Central memory CD4-positive, alpha-beta T cell (primary cell): ENCODE measurements at regions not wholly inside any gene's neighbourhood (a gene's known extent, or its start where the extent isn't known, plus 50 kb on each side); places are given as distances from the start of the nearest gene placed in this dataset.
"Not testable (repeated sequence)": the region's sequence is repeated elsewhere in the genome, so short reads cannot be mapped to it uniquely, and the experiment has no call there.

Experiments
- DNase-seq: peaks from one replicate; pipeline ENCODE4 v3.0.0; 2022

DNA sequence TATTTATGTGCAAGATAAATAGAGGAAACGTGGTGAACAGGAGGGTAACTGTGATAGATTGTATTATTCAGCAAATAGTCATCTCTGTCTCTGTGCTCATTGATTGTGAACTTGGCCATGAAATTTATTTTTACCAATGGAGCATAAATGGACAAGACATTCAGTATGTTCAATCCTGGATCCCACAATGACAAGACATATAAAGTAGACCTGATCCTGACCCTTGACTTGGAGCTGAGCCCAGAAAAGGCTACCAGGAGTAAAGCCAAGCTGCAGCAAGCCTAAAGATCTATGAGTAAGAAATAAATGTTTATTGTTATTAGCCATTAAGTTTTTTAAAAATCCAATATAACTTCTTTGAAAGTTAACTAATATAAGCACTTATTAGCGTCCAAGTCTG lies 531.2 kb downstream of the PIK3C3 start:
- no peak for DNase-seq

DNA sequence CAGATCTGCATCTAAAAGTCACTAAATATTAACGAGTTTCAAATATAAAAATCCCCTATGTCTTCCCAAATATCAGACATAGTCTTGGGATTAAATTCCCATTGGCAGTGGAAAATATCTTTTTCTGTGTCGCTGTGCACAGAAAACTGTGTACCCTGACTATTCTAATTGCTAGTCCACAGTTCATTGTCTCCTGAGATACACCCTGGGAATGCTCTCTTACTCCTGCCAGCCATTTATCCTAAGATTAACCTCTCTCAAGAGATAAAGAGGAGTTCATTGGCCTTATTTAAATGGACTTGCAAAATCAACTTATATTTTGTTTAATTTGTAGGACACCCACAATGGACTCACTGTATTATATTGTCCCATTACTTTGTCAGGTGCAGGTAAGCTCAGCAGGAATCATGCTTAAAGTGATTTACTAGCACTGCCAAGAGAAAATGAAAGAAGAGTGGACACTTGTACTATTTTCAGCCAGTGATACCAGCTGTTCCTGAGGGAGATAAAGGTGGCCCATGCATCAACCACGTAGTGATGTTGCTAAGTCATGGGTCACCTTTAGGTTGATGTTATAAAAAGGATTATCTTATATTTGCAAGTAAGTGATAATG lies 553.8 kb downstream of the PIK3C3 start:
- DNase-seq, result no peak

DNA sequence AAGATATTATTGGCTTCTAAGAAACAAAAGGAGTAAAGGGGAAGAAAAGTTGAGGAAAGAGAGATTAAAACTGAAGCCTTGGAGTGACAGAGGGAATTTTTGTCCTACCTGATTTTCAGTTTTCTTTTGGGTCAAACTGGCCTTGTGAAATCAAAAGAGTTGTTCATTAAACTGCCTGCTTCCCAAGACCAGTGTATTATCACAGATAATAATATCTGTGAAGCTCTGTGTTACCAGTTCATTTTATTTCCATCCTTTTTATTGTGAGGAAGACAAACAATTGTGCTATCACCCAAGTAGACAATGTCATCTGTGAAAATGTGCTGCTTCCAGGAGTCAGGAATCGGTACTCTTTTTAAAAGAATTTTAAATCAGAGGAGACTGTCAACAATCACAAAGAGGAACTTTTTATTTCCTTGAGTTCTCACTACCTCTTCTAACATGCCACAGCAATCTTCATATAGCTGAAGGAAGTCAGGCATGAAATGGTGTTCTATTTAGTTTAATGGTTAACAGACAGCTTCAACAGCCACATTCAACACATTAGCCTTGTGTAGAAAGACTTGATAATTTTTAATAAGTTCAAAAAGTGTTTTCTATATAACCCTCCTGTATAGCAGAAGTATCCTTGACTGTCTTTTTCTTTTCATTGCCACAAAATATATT lies 554.8 kb downstream of the PIK3C3 start:
- no peak for DNase-seq

DNA sequence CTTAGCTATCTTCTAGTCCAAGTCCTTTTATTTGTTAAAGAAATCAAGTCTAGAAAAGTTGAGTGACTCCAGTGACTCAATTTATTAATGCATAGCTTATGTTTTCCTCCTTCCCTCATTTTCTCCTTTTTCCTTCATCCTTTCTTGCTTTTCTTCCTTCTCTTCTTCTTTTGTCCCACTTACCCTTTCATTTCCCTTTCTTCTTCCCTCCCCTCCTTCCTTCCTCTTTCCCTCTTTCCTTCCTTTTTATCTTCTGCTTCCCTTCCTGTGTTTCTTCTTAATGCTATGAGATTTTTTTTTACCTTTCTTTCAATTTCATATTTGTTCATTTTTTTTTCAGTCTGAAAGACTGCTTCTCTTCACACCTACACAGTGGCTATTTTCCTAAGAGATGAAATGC lies 555.5 kb downstream of the PIK3C3 start:
- DNase-seq, result no peak

DNA sequence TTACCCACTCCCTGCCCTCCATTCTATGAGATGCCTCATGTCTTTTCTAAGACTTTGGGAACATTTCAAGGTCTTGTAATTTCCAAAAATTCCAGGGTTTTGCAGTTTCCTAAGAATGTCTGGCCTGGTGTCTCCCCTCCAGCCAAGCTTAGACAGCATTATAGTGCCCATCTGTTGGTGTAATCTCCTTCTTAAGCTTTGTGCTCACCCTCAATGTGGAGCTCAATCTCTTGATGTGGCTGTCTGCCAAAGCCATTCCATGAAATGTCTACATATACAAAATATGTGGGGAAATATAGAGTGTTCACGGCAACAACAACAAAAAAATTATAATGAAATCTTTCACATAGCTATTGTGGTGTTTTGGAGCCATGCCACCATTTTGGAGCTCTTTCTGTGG lies 558.4 kb downstream of the PIK3C3 start:
- DNase-seq, result no peak

DNA sequence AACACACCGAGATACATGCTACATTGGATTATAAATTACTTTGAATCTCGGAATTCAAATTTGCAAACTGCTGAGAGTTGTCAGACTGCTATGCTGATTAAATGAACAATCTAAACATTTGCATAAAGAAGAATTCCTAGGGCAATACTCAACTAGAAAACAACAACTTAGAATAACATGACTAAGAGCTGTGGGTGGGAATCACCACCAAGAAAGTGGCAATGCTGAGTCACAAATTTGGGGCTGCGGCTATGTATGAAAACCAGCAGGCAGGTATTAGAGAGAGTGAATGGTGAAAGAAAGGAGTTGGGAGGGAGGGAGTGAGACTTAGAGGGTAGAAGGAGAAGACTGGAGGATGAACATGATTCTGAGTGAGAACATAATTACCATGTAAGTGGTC lies 559.5 kb downstream of the PIK3C3 start:
- DNase-seq, result no peak

DNA sequence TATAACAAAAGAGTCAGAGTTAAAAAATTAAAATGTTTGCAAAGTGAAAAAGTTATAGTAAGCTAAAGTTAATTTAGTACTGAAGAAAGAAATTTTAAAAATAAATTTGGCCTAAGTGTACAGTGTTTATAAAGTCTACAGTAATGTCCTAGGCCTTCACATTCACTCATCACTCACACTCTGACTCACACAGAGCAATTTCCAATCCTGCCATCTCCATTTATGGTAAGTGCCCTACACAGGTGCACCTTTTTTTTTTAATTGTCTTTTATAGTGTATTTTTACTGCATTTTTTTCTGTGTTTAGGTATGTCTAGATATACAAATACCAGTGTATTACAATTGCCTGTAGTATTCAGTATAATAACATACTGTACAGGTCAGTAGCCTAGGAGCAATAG lies 562.9 kb downstream of the PIK3C3 start:
- DNase-seq, result no peak

DNA sequence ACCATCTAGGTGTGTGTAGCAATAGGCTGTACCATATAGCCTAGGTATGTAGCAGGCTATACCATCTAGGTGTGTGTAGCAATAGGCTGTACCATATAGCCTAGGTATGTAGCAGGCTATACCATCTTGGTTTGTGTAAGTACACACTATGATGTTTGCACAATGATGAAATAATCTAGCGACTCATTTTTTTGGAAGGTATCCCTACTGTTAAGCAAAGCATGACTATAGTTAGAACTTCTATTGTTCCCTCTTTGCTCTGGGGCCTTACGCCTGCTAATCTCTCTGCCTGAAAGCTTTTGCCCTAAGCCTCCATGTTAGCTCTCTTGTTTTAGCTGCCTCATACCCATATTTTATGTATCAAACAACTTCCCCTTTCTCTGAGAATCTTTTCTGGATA lies 563.3 kb downstream of the PIK3C3 start:
- not testable (repeated sequence) for DNase-seq

DNA sequence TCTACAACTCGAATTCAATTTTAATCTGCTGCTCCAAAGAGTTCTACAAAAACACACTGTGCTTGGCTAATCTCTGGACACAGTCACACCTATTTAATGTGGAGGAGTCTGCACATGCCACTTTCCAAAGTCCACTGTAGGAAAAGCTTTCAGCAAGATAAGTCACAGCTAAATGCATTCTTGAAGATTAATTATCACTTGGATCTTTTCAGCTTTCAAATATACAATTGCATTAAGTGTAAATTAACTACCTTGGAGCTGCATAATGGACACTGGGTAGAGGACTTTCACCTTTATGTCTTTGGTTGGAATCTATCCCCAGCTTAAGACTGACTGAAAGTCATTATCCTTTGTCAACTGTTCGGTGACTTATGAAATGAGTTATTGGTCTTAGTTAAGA lies 565.1 kb downstream of the PIK3C3 start:
- no peak for DNase-seq

DNA sequence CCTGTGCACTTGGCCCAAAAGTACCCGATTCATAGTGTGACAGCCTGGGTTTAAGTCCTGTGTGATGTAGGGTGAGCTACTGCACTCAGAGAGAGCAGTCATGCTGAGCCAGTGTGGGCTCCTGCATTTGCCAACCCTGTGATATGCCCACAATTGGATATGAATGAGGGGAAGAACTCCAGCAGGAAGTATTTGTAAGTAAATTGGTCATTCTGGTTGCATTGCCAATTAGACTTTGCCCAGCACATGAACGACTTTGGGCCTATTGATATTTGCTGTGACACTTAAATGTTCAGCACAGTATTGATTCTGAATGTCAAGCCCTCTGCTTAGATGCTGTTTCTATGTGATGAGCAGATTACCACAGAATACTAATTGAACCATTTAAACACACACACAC lies 570.9 kb downstream of the PIK3C3 start:
- no peak for DNase-seq

DNA sequence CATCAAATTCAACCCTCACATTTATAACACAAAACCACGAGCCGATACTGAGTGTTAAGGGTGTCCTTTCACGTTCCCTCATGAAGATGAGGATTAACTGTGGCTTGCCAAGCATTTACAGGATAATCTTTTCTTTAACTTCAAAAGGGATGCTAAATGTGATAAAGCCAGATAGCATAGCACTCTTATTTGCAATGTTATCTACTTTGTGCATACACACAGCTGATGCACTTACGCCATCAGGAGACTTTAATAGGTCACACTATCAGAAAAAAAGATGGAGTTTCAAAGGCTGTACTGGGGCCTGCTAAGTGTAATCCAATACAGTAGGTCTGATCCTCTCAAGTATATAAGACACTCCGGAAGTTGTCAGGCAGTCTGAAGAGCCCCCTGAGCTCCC lies 572.7 kb downstream of the PIK3C3 start:
- DNase-seq, result no peak

DNA sequence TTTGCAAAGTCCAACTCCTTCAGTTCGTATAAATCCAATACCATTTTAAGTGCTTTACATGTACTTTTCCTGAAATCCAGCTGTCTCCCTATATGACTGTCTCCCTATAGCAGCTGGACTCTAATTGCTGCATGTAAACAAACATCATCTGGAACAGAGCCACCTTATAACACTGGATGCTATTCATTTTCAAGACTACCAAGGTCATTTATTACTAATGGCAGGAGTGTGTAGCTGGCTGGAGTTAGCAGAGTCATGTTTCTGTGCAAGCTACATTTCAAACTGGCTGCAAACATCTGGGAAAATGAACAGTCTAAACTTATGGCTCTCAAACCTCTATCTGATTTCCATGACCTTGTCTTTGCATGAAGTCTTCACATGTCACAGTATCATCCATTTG lies 575.2 kb downstream of the PIK3C3 start:
- DNase-seq, result no peak

DNA sequence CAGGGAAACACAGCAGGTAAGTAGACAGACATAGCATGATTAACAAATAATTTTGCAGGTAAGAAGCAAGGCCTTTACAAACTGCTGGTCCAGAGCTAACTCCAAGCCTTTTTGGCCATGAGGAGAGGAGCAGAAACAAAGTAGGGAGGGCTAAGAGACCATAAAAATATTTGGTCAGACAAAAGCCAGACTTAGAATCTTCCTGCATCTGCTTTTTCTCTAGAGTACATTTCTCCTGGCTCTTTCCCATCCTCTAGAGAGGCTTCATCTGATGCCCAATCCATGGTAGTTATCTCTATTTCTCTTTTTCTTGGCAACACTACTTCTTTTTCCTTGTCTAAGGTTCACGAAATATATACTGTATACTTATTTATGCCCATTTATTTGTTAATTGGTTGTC lies 577.1 kb downstream of the PIK3C3 start:
- DNase-seq, result no peak

DNA sequence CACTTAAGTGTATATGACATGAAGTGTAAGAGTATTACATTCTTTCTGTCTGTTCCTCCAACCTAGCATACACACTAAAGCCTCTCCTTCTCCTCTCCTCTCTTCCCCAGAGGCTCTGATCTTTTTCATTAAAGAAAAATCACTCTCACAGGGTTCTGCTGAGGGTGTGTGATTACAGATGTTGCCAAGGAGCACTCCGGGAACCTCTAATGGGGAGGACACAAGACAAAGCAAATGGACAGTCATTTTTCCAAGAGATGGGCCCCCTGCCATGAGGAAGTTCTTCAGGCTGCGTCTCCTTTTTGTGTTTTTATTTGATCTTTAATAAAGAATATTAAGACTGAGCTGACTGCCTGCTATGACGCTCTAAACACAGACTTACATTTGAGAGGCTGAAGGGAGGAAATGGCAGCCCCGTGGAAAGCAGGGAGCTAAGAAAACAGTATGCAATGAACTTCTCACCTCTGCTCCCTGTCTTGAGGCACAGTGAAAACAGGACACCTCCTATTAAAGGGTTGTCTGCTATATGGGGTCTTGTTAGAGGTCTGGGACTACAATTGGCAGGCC lies 578.1 kb downstream of the PIK3C3 start:
- DNase-seq, result no peak

DNA sequence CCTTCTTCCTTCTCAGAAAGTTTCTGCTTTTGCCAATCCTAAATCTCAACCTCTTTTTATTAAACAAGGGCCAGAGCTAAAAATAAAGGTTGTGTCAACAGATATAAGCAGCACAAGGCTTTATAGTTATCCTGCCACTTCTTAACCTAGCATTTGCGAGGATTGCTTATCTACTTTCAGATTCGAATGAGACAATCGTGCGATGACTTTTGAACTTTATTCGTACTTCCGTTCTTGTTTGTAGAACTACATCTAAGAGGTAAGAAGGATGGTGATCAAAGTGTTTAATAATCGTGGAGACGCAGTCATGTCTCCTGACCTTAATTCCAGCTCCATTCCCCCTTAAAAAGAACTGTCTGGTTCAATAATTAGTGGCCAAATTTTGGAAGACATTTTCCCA lies 578.6 kb downstream of the PIK3C3 start:
- DNase-seq, result no peak

DNA sequence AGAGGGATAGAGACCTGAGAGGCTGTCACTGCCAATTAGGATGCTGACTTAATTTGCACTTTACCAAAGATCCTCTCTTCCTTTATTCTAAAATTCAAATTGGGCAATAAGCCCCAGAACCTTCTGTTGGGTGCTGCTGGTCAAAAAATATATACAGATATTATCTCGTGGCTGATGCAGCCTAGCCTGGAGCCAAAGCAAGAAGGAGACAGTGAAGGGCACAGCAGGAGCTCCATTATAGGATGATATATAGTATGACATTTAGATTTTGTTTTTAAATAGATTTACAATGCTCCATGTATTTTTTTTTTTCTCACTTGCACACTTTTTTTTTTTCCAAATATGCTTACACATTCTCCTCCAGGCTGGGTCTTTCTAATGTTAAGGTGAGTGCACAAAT lies 579.3 kb downstream of the PIK3C3 start:
- no peak for DNase-seq

DNA sequence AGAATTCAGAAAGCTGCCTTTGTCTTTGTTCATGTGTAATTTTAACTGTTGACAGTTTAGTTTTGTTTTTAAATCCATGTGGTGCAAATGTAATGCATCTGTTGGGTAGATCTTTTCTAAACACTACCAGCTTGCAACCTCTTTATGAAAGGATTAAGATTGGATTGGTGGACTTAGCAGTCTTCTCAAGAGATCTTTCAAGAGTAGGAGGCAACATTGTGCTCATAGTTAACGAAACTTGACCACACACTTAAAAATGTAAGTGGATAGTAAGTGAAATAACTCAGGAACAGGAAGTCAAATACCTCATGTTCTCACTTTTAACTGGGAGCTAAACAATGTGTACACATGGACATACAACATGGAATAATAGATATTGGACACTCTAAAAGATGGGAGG lies 579.0 kb downstream of the RIT2 start:
- no peak for DNase-seq

DNA sequence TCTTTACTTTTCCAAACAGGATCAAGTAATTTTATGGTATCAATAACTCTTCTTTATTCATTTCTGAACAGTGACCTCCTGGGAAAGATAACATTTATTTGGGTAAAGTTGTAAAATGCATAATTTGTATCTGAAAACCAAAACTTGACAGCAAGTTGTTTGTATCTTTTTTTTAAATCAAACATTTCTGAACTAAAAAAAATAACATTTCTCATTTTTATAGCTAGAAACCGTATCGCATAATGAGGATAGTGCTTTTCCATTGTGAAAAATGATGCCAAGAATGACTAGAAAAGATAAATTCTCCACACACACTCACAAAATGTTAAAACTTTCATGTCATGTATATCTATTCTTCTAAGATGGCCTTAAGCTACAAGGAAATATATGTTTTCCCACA lies 578.2 kb downstream of the RIT2 start:
- no peak for DNase-seq

DNA sequence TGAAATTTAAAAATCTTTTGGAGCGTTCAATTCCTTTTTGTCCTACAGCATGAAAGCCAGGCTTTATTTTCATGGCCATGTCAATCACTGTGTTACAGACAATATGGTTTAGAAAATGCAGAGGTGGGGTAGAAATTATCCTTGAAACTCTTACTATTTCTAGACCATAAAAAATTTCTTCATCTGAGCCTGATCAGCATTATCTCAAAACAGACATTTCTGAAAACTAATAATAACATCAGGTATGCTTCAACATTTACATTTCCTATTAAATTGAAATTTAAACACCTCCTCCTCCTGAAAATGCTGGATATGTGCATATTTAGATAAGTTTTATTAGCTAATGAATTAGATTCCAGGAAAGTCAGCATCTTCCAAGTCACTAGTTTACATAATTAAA lies 570.6 kb downstream of the RIT2 start:
- DNase-seq, result no peak

DNA sequence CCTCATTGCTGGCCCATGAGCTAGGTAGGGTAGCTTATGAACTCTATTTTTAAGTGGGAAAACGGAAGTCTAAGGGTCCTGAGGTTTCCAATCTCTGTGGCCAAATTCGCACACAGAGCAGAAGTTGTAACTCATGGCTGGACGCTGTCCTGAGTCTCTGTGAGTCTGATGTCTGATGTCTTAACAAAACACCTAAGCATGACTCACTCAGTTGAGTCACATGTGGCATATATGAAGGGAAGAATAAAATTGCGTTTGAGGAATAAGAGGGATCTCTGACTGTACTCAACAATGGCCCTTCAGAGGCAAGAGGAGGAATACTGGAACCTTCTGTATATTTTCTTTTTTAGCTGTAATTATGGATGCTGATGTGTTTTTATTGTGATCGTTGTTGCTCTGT lies 569.7 kb downstream of the RIT2 start:
- no peak for DNase-seq

DNA sequence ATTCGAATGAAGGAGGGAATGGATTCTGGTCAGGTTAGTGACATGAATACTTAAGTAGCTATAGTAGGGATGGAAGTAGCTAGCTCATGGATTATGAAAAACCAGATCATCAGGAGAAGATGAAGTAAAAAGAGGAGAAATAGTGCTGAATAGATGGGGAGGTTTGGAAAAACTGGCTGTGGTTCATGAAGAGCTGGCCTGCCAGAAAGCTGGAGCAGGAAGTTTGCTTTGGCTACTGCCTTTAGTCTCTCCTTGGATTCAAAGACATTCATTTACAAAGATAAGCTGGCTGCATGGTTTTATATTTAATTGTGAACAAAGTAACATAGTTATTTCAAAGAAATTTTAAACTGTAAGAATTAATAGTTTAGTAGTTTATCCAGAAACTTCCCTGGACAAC lies 567.0 kb downstream of the RIT2 start:
- DNase-seq, result no peak

DNA sequence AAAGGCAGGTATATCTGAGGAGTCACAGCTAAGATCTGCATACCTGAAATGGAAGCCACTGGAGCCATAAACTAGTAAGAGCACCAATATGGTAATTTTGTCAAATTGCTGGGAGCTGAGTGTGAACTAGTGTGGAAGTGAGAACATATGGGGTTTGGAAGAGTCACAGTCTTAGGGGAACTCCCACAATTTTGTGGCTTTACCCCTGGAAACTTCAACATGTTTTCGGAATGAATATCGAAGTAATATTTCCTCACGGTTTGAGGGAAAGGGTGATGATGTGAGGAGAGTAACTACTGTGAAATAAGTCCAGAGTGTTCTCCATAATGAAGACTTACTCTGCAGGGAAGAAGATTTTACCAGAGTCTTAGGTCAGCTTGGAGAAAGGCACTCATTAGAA lies 565.9 kb downstream of the RIT2 start:
- DNase-seq, result no peak

DNA sequence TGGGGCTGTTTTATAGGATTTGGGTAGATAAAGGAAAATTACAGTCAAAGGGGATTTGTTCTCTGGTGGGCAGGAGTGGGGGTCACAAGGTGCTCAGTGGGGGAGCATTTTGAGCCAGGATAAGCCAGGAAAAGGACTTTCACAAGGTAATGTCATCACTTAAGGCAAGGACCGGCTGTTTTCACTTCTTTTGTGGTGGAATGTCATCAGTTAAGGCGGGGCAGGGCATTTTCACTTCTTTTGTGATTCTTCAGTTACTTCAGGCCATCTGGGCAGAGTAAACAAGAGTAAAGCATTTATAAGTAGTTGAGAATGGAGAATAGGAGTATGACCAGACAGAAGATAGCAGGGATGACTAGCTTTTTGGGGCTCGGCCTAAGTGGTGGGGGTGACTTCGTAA lies 562.9 kb downstream of the RIT2 start:
- DNase-seq, result not testable (repeated sequence)

DNA sequence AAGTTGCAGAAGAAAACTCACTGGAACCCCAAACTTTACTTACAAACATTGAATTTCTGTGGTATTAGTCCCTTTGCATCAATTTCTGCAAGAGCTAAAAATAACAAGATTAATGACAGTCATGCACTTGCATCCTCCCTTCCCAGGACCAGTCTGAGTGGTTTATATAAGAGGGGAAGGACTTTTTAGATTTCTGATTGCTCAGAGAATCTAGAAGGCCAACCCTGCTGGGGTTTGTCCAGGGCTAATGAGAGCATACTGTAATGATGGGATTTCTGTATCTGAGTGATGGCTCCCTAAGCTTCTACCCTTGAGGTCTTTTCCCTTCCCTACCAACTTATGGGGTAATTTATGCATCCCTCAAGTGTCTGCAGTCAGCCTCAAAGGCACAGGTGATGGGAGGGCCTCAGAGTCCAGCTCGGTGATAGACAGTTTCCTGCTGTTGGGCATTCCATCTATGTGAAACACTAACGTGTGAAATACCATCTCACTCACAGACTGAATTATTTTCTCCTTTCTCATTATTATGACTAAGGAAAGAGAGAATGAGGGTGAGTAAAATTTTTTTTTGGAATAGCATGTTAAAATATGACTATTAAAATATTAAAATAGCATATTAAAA lies 556.3 kb downstream of the RIT2 start:
- no peak for DNase-seq
